GM13977 (cell line): ENCODE measurements at regions not wholly inside any gene's neighbourhood (a gene's known extent, or its start where the extent isn't known, plus 50 kb on each side); places are given as distances from the start of the nearest gene placed in this dataset.

Experiments
- DNase-seq: peaks from one replicate; pipeline ENCODE4 v3.0.0; 2012; ENCODE audit warnings: low spot score
- CTCF ChIP-seq: IDR thresholded peaks from 2 replicates; pipeline ENCODE4 v1.5.1; 2012; ENCODE audit warnings: mild to moderate bottlenecking, control low read depth; ENCODE audit not compliant: insufficient read depth; ENCODE audit errors: extremely low read depth, missing control alignments
- in situ Hi-C: fragments of 300-500 bp; cut with MboI; formaldehyde crosslinking; loops from one replicate; pipeline ENCODE4 v1.12.0; 2022; ENCODE audit warnings: low sequenced_read_pairs, low pct_unique_long_range_greater_than_20kb, mixed read lengths, inconsistent platforms; ENCODE audit not compliant: unreplicated experiment

- no peak for DNase-seq
- no peak for TF ChIP-seq CTCF
- in situ Hi-C loops = loop anchor here (10.0 kb wide), 1 partner anchor 968 kb away; no protein-coding TSS in a partner anchor
Measured at GRCh38 chr3:20516311-20516710, 330.3 kb upstream of the SGO1 start.

- TF ChIP-seq CTCF = no peak
- in situ Hi-C loops = loop anchor here (10.0 kb wide), 1 partner anchor 969 kb away; no protein-coding TSS in a partner anchor
- DNase-seq = no peak
Measured at GRCh38 chr3:20515834-20516233, 329.8 kb upstream of the SGO1 start.

- DNase-seq = peak; percentile 20
- in situ Hi-C loops = loop anchor here (10.0 kb wide), 1 partner anchor 973 kb away; no protein-coding TSS in a partner anchor
- TF ChIP-seq CTCF = peak; percentile 76
Measured at GRCh38 chr3:20511863-20512505, 326.0 kb upstream of the SGO1 start.

GRCh38 chr3:20510396-20510795, 324.4 kb upstream of the SGO1 start:
- DNase-seq = no peak
- in situ Hi-C loops = loop anchor here (10.0 kb wide), 1 partner anchor 974 kb away; no protein-coding TSS in a partner anchor
- no peak for TF ChIP-seq CTCF

GRCh38 chr3:20503394-20504082, 317.5 kb upstream of the SGO1 start:
- no peak for DNase-seq
- in situ Hi-C loops = no loop called here
- TF ChIP-seq CTCF = no peak

GRCh38 chr3:20490996-20491395, 305.0 kb upstream of the SGO1 start:
- no peak for TF ChIP-seq CTCF
- no peak for DNase-seq
- in situ Hi-C loops = no loop called here
